HPDE6-E6E7 (cell line): ENCODE measurements at regions not wholly inside any gene's neighbourhood (a gene's known extent, or its start where the extent isn't known, plus 50 kb on each side); places are given as distances from the start of the nearest gene placed in this dataset.
A peak's percentile ranks its signal among the peaks of the same experiment; 100 is the strongest.

ENCODE experiments used
- DNase-seq: peaks from one replicate; pipeline ENCODE4 v3.0.0; 2011; ENCODE audit warnings: missing footprints; ENCODE audit errors: extremely low spot score

DNA sequence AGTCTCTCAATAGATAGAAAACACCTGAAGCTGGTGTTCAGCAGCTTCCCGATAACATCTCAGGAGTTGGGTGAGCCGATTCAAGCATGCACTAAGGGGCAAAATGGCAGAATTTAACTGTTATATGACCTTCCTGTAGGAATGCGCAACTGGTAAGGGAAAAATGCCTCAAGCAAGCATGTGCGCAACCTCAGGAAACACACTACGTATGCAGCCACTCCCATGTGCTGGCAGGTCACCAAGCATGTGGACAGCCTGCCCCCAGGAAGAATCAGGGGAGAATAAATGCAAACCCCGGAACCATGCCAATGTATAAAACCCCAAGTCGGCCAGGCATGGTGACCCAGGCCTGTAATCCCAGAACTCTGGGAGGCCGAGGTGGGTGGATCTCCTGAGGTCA lies 645.6 kb downstream of the NYAP2 start:
- no peak for DNase-seq

DNA sequence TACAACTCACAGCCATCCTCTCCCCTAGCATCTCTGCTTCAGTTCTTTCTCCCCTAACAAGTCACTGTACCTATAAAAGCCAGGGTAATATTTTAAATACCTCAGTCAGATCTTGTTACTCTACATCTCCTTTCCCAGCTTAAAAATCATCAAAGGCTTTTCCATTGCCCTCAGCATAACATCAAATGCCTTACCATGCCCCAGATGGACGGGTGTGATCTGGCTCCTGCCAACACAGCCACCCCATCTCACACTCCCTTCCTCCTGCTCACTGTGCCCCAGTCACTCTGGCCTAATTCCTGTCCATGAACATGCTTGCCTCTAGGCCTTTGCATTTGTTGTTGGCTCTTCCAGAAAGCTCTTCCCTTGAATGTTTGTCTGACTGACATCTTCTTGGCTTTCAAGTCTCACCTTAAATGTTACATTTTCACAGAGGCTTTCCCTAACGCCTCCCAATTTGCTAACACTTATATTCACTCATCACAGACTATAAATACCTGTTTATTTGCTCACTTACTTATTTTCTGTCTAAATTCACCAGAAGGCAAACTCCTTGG lies 640.9 kb downstream of the NYAP2 start:
- no peak for DNase-seq

DNA sequence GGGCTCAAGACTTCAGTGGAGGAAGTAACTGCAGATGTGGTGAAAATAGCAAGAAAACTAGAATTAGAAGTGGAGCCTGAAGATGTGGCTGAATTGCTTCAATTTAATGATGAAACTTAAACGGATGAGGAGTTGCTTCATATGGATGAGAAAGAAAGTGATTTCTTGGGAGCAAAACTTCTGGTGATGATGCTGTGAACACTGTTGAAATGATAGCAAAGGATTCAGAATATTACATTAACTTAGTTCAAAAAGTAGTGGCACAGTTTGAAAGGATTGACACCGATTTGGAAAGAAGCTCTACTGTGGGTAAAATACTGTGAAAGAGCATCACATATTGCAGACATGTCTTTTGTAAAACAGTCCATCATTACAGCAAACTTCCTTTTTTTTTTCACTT lies 638.0 kb downstream of the NYAP2 start:
- DNase-seq, result no peak

DNA sequence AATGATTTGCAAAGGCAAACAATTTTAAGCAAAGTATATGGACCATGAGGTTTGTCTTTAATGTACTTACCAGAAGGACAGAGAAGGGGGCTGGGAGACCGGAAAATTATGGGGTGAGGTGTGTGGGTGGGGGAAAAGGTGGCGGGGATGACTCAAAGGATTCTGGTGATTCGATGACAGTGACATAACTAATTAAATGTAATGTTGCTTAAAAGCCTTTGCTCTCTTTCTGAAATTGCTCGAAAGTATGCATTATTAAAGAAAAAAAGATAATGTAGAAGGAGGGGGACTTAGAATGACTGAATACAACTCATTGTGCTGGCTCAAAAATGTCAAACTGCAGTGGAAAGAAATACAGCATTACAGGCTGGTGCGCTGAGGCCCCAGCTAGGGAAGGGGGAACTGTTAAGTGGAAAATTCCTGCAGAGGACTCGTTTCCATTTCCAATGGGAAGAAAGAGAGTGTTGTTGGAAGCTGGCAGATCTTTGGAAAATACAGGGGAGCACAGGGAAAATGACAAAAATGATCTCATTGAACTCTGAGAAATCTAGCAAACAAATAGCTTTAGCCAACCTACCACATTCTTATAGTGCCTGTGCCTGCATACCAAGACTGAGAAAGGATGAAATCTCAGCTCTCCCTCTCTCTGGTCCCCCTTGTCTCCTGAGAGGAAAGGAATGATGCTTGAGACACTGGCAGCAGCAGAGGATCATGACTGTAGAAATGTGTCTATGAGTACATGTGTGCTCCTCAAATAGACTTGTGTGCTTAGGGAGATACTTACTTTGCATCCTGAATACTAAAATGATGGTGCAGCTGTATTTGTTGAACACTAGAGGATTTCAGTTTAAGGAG lies 632.4 kb downstream of the NYAP2 start:
- DNase-seq, result no peak

DNA sequence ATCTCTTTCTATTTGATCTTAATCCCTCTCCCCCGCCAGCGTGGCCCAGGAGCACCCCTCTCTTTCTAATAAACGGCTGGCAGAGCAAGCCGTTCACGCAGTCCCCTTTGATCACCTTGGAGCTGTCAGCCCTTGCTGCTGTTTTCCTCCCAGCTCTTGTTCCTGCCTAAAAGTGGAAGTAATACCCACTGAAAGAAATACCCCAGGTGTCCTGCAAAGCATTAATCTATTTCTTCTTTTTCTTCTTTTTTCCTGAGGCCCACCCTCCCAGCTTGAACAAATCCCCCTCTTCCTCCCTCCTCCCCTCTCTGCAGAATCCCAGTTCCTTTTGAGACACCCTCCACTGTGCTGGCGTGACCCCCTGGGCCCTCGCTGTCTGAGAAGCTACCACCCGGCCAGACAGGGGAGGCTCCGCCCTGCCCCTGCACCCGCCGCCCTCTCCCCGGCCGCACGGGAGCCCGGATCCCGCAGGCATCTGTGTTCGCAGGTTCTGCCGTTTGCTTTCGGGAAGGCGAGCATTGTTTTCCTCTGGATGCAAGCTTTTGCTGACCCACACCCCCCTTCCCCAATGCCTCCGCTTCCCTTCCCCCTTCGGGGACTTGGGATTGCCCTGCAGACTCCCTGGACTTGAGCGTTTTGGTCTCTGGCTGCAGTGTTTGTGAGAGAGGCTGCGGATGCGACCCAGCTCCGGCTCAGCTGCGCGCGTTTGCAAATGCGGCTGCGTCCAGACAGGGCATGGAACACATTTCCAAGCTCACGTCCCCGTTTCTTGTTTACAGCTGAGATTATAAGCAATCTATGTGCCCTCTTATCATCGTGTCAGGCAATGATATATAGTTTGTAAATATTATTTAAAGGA lies 631.5 kb downstream of the NYAP2 start:
- DNase-seq, result peak; percentile 54

DNA sequence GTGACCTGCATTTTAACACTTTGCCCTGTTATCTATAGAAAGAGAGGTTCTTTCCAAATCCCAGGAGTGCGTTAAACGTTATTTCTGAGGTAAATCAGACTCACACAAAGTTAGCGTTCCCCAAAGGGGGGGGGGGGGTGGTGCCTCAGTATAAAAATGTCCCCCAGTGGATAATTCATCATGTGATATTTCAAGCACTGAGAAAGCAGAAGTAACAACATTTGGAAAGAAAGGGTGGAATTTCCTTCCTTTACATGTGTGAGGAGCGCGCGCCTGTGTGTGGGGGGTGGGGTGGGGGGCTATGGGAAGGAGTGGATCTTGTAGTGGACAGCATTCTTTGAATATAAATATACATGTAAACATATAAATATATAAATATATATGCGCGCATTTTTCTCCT lies 630.9 kb downstream of the NYAP2 start:
- no peak for DNase-seq

DNA sequence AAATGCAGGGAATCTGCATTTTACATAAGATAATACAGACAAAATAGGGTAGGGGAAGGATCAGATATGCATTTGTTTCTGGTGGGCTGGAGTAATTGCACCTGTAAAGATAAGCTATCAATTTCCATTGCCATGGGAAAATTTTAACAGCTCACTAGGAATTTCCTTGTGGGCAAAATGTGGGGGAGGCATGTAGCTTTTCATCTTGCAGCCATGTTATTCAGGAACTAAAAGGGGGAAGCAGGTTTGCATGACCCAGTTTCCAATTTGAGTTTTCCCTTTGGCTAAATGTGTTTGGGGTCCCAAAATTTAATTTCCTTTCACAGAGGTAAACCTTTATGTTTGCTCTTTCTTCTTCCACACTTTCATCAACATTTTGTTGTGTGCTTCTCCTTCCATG lies 624.4 kb downstream of the NYAP2 start:
- DNase-seq, result no peak

DNA sequence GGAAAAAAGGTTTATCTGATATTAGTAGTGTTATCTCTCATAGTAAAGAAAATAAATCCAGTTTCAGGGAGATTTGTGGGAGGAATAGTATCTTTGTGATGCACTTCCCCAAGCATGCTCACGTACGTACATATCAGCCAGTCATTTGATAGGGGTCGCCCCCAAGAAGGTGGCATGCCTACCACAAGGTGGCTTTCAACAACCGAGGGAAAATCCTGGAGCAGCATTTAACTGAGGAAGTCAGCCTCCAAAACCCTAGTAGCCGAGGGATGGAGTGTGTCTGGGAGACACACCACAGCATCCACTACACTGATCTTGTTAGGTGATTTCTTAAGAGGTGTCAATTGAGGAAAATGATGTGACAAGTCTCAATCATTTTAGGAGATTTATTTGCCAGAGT lies 623.9 kb downstream of the NYAP2 start:
- DNase-seq, result no peak

DNA sequence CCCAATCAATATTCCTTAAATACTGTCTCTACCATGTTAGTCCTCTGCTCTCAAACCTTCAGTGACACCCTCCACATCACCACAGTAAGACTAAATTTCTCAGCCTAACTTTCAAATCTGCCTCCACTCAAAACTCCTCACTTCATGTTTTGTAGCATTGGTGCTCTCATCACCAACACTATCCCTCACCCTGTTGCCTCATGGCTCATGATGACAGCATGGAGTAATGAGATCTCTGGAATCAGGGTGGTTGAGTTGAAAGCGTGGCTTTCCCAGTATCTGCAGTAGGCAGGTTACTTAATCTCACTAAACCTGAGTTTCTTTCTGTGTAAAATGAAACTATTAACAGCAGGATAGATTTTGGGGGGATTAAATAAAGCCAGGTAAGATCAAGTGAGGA lies 621.4 kb downstream of the NYAP2 start:
- DNase-seq, result no peak

DNA sequence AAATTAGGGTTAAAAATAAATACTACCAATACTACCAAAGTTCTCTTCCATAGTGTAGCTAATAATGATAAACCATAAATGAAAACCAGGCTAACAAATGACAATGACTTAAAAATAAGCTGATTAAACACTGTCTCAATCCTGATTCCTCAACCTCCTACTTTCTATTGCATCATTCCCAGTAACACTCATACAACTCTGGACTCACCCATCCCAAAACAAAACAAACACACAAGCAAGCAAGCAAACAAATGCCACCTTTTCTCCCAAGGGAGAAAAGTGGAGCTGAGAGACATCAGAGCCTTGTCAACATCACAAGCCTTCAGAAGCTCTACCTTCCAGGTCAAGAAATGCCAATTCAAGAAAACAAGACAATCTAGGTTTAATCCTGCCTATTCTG lies 620.7 kb downstream of the NYAP2 start:
- DNase-seq, result no peak

DNA sequence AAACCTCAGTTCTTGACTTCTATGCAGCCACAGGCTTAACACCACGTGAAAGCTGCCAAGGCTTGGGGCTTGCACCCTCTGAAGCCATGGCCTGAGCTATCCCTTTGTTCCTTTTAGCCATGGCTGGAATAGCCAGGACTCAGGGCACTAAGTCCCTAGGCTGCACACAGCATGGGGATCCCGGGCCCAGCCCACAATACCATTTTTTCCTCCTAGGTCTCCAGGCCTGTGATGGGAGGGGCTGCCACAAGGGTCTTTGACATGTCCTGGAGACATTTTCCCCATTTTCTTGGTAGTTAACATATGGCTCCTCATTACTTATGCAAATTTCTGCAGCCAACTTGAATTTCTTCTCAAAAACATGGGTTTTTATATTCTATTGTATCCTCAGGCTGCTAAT lies 619.1 kb downstream of the NYAP2 start:
- DNase-seq, result no peak

DNA sequence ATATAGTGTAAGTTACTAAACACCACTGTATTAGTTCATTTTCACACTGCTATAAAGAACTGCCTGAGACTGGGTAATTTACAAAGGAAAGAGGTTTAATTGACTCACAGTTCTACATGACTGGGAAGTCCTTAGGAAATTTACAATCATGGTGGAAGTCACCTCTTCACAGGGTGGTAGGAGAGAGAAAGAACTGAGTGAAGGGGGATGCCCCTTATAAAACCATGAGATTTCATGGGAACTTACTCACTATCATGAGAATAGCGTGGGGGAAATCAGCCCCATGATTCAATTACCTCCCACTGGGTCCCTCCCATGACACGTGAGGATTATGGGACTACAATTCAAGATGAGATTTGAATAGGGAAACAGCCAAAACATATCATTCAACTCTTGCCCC lies 618.0 kb downstream of the NYAP2 start:
- DNase-seq, result no peak

DNA sequence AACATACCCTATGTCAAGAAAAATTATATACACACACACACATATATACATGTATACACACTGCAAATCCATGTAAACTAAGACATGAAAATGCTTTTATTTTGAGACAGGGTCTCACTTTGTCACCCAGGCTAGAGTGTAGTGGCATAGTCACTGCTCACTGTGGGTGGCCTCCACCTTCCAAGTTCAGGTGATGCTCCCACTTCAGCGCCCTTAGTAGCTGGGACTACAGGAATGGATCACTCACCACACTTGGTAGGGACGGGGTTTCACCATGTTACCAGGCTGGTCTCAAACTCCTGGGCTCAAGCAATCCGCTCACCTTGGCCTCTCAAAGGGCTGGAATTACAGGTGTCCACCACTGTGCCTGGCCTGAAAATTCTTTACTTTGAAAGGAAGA lies 617.6 kb downstream of the NYAP2 start:
- no peak for DNase-seq

DNA sequence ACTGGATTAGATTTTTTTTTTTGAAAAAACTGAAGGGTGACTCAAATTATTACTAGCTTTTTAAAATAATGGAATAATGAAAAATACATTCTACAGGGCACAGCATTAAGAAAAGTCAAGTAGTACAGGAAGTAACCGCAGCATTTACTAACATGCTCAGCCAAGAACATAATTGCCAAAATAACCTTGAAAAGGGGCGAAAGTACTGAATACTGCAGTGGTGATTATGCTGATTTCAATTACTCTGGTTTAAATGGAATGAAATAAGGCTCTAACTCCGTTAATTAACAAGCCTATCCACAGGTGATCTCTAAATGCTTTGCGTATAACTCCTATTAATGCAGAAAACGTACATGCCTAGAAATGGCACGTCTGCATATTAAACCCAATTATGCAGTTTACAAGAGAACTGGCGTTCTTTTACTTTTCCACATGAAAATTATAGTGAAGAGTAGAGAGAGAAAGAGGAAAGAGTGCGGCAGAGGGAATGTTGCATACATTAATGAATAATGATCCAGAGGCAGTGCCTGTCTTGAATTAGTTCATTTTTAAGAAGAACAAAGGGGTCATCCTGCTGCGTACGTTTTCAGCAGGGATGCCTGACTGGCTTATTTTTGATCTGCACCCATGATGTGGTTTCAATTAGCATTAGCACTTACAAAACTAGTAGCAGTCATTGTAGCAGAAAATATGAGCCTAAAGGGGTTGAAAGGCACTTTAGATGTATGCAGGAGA lies 612.4 kb downstream of the NYAP2 start:
- no peak for DNase-seq

DNA sequence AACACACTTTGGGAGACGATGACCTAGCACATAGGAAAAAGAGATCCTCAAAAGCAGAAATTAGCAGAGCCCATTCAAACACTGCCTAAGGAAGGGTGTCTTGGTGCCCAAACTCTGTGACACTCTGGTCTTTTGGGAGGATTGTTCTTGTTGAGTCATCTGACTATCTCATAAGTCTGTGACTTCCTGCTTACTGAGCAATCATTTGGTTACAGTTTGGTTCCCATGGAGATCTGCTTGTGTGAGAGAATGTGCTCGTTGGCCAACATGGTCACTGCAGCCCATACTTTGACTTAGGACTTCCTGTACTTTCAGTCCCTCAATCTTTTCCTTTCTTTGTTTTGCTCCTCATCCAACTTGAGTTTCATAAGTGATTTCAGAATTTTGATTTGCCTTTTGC lies 602.9 kb downstream of the NYAP2 start:
- DNase-seq, result peak; percentile 6

DNA sequence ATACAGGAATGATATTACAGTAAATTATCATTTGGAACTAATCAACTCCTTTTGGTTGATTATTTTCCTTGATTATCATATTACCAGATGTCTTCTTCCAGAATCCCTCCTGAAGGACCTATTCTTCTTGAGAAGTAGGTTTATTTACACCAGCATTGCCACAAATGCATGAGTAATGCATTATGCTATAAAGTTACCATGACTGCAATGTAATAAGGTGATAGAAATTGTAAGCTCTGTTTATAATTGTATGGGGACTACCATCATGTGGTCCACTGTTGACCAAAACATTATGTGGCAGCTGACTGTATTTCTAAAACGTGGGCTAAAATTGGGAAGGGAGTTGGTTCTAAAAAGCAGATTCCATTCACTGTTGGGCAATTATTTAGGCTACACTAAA lies 602.2 kb downstream of the NYAP2 start:
- DNase-seq, result no peak

DNA sequence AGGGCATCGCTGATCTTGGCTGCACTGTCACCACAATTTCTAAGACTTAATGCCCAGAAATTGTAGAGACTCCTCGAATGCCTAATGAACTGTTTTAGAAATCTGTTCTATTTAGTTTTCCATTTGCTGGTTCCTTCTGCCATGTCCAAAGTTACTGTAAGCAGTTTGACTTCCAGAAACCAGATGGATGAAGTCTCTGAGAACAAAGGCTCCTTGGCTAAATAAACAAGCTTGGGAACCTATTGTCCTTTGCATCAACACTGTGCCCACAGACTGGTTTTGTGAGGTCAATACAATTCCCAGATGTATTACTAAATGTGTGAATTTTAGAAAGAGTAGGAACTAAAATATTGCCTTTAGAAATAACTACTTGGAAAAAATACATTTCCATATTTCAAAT lies 600.2 kb downstream of the NYAP2 start:
- no peak for DNase-seq

DNA sequence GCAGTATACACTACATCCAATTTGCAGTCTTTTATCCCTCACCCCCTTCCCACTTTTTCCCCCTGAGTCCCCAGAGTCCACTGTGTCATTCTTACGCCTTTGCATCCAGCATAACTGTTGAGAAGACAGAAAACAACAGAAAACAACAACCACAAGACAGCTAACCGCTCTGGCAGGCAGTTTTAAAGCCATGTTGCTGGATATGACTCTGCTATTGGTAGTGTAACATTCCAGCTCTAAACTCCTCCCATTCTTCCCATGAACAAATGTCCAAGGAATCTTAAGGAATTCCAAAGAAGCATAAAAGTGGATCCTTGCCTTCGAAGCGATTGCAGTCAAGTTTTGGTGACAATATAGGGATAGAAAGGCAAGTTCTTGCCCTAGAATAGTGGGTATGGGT lies 599.1 kb downstream of the NYAP2 start:
- DNase-seq, result no peak

DNA sequence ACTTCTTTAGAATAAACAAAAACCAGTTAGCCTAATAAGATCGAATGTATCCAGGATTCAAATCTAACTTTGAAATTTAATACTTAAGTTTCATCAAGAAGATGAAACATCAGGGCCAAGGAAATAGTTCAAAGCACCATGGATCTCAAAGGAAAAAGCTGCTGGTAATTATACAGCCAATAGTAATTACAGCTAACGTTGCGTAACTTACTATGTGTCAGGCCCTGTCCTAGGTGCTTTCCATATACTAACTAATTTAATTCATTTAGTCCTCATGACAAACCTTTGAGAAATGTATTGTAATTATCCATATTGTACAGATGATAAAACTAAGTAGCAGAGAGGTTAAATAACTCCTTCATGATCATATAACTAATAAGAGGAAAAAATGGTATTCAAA lies 598.6 kb downstream of the NYAP2 start:
- no peak for DNase-seq

DNA sequence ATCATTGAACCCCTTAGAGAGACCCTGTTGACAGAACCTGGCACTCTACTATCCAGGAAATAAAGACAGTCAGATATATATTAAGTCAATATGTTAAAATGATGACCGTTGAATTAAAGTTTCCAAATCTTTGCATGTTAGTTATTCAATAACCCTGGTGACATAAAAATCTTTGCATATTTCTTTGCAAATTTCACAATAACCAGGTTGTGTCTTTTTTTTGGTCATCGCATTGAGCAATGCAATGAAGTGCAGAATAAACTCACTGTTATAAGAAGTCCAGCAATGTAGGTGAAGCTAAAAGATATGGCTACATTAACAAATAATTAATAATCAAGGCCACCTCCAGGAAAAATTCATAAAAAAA lies 596.9 kb downstream of the NYAP2 start:
- no peak for DNase-seq

DNA sequence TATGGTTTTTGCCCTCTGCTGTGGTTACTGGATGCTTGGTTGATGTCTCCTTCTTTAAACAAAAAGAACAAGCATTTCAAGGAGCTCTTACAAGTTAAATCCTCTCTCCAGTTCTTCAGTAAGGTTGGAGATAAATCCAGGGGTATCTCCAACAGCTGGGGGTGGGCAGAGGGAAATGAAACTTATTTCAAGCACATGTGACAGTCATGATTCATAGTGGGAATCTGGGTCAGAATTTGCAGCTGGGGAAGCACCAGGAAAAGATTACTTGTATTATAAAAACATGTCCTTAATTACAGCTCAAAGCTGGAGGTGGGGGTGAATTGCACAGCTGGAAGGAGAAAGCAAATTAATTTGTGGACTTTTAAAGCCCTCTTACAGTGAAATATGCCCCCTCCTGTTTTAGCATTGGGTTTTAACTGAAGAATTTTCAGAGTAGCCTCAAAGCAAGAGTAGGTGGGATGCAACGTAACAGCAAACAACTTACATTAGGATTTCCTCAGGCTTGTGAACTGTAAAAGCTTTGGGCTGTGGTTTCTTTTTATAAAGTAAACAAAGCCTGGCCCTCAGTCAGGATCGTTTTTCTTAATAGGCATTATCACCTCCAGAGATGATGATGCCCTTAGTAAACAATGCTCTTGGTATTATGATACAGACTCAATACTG lies 596.4 kb downstream of the NYAP2 start:
- no peak for DNase-seq
